Activated CD4-positive, alpha-beta T cell treated with anti-CD3 and anti-CD28 coated beads, Interleukin-2, amount 50 U/mL, for 16 hours (primary cell): ENCODE measurements at regions not wholly inside any gene's neighbourhood (a gene's known extent, or its start where the extent isn't known, plus 50 kb on each side); places are given as distances from the start of the nearest gene placed in this dataset.

ENCODE experiments used
- DNase-seq: peaks from one replicate; pipeline ENCODE4 v3.0.0-alpha.2; 2020

- no peak for DNase-seq
These were observed 430.6 kb upstream of the FANCL start for GRCh38 chr2:58671675-58672074.

- DNase-seq = no peak
These were observed 428.9 kb upstream of the FANCL start for GRCh38 chr2:58669998-58670397.

GRCh38 chr2:58667137-58667774 lies 426.1 kb upstream of the FANCL start:
- no peak for DNase-seq

- no peak for DNase-seq
These were observed 425.3 kb upstream of the FANCL start for GRCh38 chr2:58666323-58666970.

DNA sequence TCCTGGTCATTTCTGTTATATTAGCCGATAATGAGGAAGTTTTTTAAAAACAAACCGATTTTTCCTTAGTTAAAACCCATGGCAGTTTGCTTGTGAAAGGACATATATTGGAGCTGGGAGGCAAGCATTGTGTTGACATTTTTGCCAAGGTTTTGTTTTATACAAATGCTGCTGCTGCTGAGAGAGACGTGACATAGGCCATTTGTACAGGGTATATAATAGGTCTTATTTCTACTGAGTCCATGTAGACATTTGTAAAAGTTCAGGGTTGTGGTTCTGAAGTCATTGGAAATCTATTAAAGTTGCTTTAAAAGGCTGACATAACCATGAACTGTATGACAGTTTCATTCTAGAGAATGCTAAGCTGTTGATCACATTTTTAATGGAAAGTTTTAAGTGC lies 424.0 kb upstream of the FANCL start:
- DNase-seq = no peak

- no peak for DNase-seq
These were observed 423.5 kb upstream of the FANCL start for GRCh38 chr2:58664523-58665151.

DNA sequence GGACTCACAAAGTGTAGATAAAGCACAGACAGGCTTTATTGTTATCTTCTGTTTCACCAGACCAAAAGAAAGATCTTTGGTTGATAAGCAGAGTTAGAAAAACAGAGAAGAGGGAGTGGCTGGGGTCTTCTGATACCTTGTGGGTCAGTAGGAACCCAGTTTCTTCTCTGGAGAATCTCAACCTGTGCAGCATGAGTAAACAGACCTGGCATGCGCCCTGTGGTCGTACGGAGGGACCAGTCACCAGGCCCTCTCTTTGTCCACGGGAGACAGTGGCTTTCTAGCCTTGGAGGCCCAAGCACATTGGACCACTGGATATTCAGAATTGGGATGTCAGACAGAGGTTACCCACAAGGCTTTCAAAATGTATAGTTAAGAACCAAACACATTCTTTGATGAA lies 418.9 kb upstream of the FANCL start:
- DNase-seq = no peak

DNA sequence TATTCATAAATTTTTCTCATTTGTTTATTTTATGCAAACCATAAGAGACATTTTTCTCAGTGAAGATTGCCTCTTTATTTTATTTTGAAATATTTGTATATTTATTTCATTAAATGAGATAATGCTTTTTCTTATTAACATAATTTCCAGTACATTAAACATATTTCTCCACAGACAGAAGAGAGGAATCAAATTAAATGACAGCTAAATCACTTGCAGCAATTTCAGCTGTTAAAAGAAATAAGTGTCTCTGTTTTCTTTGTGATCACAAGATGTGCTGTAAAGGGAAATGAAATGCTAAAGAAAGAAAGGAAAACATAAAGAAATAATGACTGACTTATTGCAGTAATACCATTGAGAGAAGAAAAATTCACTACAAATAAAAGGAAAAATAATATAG lies 414.0 kb upstream of the FANCL start:
- no peak for DNase-seq

DNA sequence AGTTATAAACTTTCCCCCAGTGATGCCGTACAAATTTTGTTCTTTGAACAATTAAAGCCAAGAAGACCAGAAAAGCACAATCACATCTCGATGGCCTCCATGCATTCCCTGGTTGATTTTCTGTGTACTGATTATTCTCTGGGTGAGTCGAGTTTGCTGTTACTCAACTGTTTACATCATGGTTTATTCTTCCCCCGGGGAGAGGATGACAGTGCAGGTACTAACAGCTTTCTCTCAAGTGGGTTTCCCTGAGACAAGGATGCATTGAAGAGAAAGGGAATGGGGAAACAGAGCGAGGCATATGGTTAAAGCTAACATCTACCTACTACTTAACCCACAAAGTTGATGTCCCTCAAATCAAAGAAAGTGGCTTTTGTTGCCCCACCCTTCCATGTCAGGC lies 410.8 kb upstream of the FANCL start:
- no peak for DNase-seq

DNA sequence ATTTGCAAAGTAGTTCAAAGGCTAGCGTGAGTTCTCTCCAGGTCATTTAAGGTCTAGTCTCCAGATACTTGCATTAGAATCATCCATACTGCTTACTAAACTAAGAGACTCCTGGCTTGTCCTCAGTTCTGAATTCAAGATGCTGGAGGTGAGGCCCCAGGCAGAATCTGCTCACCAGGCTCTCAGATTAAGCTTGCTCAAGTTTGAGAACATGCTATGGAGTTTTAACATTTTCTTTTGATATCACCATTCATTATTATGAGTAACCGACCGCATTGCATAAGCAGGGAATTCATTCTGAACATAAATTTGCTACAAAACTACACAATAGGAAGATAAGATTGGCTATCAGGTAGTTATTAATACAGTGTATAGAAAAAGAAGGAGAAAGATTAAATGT lies 409.7 kb upstream of the FANCL start:
- DNase-seq = no peak

GRCh38 chr2:58649756-58650155 lies 408.6 kb upstream of the FANCL start:
- DNase-seq = no peak

DNA sequence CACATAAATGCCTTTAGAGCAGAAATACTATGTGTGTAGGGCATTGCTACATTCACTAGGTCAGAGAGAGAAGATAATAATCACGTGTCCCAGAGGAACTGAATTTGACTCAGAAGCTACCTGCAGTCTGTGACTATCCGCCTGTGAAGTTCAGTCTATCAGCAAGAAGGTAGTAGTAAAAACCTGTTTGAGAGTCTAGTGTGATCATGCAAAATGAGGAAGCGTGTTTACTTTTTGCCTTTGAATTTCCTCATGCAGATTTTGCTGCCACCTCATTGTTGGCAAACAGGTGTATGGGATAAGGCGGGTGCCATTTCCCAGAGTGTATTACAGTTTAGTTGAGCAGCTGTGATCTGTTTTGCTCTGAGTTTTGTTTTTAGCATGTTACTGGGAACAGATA lies 403.9 kb upstream of the FANCL start:
- DNase-seq = no peak

DNA sequence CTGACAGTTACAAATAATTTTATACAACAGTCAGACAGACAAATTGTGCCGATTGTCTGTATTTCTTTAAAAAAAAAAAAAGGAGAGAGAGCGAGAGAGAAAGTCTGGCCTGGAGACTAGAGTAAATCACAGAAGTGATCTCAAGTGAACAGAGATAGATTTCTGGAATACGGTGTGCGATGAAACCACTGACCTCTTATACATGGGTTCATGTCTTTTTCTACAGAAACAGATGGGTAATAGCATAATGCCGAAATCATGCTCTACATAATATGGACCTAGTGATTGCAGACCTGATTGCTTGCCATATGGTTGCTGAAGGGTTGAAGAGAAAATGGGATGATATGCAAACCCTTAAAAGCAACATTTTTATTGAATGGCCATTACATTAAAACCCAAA lies 403.3 kb upstream of the FANCL start:
- DNase-seq = no peak

- DNase-seq = no peak
These were observed 399.9 kb upstream of the FANCL start for GRCh38 chr2:58641001-58641400.

DNA sequence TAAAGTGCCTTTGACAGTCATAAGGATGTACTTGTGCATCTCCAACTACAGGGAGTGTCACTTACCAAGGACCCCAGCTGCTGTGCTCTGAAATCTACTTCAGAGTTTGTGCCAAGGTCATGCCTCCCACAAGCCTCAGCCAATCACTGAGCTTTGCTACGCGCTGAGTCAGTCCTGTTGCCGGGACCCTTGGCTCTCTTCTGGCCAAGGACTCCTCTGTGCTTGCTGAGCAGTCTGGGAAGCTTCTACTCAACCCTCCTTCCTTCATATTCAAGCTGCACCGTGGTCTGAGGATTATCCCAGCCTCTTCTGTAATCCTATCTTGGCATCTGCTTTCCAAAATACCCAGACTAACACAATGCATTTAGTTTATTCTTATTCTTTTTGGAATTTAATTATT lies 398.9 kb upstream of the FANCL start:
- no peak for DNase-seq

DNA sequence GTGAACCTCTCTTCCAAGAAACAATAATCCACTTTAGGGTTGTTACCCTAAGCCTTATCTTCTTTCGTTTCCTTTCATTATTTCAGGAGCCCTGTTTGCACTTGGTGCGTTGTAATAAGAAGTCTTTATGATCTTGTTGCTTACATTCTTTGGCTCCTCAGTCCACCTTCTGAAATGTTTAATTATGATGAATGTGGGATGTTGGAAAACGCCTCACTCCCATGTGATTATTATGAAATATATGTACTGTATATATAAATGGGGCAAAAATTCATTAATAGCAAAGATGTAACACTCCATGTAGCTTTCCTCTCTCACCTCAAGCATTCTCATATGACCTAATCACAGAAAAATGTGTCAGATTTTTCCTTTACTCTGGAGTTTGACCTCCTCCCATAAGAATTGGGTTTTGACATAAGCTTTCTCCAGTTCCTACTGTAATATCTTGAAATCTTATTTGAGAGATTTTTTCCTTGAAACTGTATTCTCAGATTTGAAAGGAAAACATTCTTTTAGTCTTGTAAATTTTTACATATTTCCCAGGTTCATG lies 397.2 kb upstream of the FANCL start:
- no peak for DNase-seq

DNA sequence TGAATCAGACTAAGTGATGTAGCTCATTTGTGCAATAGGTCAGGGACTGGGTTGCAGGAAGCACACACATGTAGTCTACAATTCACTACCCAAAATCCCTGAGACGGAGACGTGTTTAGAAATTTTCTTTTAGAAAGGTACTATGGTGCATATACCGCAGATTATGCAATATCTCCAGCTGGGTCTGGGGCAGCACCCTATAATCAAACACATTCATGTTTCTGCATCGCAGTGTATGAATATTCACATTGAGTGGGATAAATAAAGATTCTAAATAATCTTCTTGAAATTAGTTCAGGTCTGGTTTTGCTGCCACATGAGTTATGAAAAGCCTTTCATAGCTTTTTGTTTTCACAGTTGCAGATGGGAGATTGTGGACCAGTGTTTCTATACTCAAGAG lies 395.7 kb upstream of the FANCL start:
- DNase-seq = no peak

DNA sequence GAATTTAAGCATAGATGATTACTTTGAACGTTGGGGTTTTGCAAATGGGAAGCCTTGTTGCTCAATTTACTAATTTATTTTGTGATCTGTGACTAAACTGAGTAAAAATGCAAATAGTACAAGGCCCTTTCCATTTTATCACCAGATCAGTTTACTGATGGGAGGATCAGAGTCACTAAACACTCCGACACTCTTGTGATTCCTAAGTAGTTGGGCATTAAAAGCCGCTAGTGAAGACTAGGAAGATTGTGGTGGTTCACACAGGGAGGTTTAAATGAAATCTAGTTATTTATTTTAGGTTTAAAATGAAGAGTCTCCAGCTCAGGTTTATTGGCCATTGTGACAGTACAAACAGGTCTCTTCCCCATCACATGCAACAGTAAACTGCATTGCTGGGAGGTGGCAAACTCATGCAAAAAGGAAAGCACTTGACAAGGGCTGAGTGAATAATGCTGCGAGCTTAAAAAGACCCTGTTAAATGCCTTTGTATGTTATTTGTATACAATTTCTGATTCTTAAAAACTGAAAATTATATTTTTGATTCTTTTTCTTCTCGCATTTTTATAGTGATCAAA lies 394.8 kb upstream of the FANCL start:
- DNase-seq = no peak

GRCh38 chr2:58634653-58635370 lies 393.7 kb upstream of the FANCL start:
- DNase-seq = no peak

GRCh38 chr2:58633613-58634365 lies 392.7 kb upstream of the FANCL start:
- DNase-seq = no peak

- DNase-seq = no peak
These were observed 390.9 kb upstream of the FANCL start for GRCh38 chr2:58631986-58632385.

GRCh38 chr2:58629545-58630119 lies 388.5 kb upstream of the FANCL start:
- no peak for DNase-seq
